HG03103 (cell line): ENCODE measurements at regions not wholly inside any gene's neighbourhood (a gene's known extent, or its start where the extent isn't known, plus 50 kb on each side); places are given as distances from the start of the nearest gene placed in this dataset.

Source experiments
- ATAC-seq: cut with Tn5 transposase; IDR thresholded peaks from one replicate; pipeline ENCODE4 v1.9.1; 2021; ENCODE audit warnings: low read depth; ENCODE audit not compliant: unreplicated experiment

GRCh38 chr9:11432361-11432760 is 819.6 kb upstream of the PTPRD start:
- ATAC-seq = no peak

DNA sequence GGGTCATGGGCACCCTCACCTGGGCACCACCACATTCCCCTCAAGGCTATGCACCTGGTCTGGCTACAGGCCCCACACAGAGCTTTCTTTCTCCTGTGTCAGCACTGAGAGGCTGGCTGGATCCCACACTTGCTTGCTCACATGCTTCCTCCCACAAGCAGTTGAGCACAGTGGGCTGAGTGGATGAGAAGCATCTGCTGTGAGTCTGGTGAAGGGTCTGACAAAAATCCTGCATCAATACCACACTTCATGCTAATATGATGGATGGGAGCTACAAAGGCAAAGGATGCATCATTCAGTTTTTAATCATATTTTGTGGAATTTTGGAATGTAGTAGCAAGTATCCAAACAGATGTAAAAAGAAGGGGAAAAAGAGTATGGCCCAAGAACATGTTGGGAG is 830.8 kb upstream of the PTPRD start:
- no peak for ATAC-seq

DNA sequence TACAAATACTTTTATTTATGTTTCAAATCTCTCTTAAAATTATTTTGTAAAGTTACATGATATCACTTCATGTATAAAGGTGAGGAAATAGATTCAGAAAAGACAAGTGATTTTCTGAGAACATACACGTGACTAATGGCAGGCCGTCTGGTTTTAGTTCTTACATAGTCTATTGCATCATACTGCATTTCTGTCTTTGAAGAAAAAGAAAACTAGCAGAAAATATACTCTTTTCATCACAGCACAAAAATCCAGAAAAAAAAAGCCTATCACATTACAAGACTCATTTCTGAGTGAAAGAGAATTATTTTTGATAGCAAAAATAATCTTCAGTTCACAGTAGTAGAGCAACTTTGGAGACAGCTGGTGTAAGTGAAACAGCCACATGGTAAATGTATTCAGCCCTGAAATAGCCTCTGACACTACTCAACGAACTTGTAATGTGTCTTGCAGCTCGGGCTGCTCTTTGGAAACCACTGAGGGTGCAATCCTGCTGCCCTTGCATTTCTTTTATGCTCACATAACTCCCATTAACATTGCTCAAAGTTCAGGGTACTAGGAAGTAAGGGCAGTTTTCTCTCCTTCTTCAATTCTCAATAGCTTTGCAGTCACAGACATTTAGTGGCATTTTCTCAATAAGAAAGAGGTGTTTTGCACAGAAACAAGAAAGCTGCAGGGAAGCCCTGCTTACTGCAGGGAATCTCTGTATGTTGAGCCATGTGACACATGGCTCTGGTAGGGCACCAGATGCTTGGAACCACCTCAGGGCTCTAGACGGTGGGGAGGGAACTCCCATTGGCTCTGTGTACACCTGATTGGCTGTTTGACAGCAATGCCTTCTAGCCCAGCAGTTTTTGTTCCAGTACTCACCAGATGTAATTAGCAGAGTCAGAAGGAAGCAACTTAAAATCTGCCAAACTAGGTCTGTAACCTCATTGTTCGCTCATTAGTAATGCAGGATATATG is 845.3 kb upstream of the PTPRD start:
- no peak for ATAC-seq

GRCh38 chr9:11469745-11470144 is 856.9 kb upstream of the PTPRD start:
- no peak for ATAC-seq

GRCh38 chr9:11471321-11471720 is 858.5 kb upstream of the PTPRD start:
- ATAC-seq = no peak

GRCh38 chr9:11500780-11501179 is 888.0 kb upstream of the PTPRD start:
- ATAC-seq = no peak

DNA sequence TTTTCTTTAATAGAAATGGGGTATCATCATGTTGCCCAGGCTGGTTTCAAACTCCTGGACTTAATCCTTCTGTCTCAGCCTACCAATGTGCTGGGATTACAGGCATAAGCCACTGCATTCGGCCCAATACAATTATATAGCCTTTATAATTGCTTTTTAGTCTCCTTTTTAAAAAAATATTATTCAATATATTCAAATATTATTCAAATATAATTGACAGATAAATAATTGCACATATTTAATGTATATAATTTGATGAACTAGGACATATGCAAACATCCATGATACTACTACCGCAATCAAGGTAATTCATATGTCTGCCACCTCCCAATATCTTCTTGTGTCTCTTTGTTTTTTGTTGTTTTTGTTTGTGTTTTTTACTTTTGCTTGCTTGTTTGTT is 894.2 kb upstream of the PTPRD start:
- no peak for ATAC-seq

- no peak for ATAC-seq
These were observed 924.8 kb upstream of the PTPRD start for GRCh38 chr9:11537566-11537965.

- ATAC-seq = no peak
These were observed 930.0 kb upstream of the PTPRD start for GRCh38 chr9:11542781-11543180.

DNA sequence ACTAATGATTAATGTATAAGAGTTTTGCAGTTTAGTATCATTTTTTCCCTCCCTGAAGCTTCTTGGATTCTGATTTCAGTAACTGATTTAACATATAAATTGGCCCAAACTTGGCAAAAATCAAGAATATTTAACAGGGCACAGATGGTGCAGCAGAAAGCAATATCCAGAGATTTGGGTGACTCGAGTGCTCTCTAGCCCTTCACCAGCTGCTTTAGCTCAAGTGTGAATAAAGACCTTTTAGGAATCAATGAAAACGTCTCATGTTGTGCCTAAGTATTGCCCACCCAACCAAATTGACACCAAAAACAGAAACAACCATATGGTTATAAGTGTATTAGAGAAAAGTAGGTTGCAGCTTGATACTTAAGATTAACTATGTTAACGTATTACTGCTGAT is 933.4 kb upstream of the PTPRD start:
- ATAC-seq = no peak

DNA sequence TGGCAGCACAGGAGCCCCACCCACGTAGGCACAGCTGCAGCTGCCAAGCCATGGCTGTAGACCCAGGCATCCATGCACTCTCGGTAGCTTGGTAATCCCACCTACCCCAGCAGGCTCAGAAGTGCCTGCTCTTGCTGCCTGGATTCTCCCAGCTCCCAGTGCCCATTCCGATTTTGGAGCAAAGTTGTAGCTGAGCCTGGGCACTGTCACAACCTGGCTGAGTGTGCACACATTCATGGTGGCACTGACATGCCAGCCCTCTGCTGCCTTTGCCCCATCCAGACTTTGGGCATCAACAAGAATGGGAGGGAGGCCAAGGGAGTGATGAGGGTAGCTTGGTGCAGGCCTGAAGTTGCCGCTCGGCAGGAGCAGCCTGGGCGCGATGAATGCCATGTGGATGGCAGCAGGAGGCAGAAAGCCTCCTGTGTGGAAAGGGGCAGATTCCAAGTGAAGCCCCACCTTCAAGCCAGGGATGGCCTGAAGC is 936.6 kb upstream of the PTPRD start:
- no peak for ATAC-seq

GRCh38 chr9:11551106-11551505 is 938.3 kb upstream of the PTPRD start:
- ATAC-seq = no peak

- no peak for ATAC-seq
These were observed 945.2 kb upstream of the PTPRD start for GRCh38 chr9:11558043-11558442.

DNA sequence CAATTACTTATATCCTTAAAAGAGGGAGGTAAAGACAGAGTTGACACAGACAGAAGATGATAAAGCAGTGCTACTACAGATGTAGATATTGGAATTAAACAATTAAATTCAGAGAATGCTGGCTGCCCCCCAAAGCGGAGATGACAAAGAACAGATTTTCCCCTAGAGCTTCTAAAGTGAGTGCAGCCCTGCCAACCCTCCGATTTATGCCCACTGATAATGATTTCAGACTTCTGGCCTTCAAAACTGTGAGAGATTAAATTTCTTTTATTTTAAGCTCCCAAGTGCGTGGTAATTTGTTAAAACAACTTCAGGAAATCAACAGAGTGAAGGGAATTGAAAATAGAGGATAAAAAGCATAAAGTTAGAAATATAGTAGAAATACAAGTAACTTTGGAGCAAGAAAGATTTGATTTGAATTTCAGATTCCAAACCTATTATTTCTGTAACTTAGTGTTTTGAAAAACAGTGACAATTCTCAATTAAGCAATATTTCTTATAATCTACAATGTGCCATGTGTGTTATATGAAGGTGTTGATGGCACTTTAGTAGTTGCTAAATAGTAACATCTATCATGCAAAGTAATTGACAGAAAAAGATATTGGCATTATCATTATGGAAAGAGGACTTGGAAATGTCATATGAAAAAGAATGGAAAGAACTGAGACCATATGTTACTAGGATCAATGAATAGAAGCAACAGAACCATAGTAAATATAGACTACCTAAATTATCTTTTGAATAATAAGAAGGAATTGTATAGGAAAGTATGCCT is 946.4 kb upstream of the PTPRD start:
- ATAC-seq = no peak

GRCh38 chr9:11577522-11577921 is 964.7 kb upstream of the PTPRD start:
- ATAC-seq = no peak

DNA sequence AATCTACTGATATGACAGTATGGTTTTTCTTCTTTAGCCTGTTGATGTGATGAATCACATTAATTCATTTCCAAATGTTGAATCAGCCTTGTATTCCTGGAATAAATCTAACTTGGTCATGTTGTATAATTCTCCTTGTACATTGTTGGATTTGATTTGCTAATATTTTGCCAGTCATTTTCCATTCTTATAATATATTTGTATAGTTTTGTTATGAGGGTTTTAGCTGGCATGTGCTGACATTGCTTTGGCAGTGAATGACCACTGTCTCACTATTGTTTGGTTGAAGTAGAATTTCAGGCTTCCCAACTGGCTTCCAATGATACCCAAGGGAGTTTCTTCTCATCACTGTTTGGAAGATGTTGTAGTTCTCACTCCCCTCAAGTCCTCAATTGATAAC is 983.0 kb upstream of the PTPRD start:
- ATAC-seq = no peak

DNA sequence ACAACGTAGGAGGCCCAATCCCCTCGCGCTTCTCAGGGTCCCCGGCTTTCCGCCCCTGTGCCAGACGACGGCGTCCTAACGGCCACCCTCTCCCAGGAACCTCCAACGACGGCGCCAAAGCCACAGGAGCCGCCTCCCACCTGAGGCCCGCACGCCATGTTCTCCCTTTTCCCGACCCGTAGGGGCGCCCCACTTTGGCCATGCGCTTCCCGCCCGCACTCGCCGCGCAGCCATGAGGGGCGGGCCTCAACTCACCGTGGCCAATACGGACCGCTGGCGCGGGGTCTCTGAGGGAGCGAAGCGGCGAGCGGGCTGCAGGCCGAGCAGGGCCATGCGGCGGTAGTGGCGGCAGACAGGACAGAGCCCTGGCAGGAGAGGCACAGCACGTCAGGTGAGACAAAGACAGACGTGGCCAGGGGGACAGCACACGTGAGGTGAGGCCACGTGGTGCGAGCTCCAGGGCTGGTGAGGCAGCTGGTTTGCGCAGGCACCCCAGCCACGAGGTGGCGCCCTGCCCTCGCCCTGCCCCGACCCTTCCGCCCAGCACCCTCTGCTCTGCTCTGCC is 1005.5 kb upstream of the PTPRD start:
- ATAC-seq = no peak

- no peak for ATAC-seq
These were observed 1019.9 kb upstream of the PTPRD start for GRCh38 chr9:11632691-11633090.

GRCh38 chr9:11646831-11647230 is 1034.0 kb upstream of the PTPRD start:
- ATAC-seq = no peak

- no peak for ATAC-seq
These were observed 1039.3 kb upstream of the TYRP1 start for GRCh38 chr9:11653867-11654266.

DNA sequence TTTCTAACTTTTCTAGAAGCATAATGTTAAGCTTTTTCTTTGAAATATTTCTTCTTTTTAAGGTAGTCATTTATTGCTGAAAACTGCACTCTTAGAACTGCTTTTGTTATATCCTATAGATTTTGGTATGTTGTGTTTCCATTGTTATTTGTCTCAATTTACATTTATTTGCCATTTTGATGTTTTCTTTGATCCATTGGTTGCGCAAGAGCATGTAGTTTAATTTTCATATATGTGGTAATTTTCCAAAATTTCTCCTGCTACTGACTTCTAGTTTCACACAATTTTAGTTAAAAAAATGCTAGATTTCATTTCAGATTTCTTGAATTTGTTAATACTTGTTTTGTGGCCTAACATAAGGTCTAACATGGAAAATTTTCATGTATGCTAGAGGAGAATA is 1029.3 kb upstream of the TYRP1 start:
- ATAC-seq = no peak
